ENCODE measurements at regions not wholly inside any gene's neighbourhood (a gene's known extent, or its start where the extent isn't known, plus 50 kb on each side); places are given as distances from the start of the nearest gene placed in this dataset.

- peak in 1 of 2 donors; percentile 32 for TF ChIP-seq POLR2AphosphoS5 (IDR thresholded peaks at IDR 0.05; ENCODE audit: insufficient read depth in 1 of 2, low read depth in 1 of 2)
- TF ChIP-seq POLR2A (IDR thresholded peaks at IDR 0.05), result no peak
- peaks cover 14% of the 10 kb centered on the region for H3K4me1 ChIP-seq
- H3K4me3 ChIP-seq, result no peak overlapping the region
- H3K9me3 ChIP-seq, result no peaks in the 10 kb centered on the region
- H3K27ac ChIP-seq, result peak overlapping the region; percentile 59
- H3K27me3 ChIP-seq, result no peaks in the 10 kb centered on the region
- no peak for DNase-seq (ENCODE audit: extremely low spot score in 2 of 2)
- intact Hi-C loops (cut with DNase I), result no loop called here
- no peaks in the 10 kb centered on the region for H3K36me3 ChIP-seq
Observed at GRCh38 chr3:72238010-72238691, 453.2 kb upstream of the PROK2 start.

DNA sequence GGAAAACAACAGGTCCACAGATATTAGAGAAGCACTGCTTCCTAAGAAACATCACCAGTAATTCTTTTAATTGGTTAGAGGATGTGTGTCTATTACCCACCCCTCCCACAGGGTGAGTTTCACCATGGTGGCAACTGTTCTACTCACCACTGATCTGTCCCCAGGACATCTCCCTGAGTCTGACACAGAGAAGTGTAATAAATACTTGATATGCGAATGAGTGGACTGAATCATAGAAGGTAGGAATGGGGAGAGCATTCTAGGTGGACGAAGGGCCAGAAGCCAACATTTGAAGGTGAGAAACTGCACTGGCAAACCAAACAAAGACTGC, 452.7 kb upstream of the PROK2 start:
- no peak for DNase-seq (ENCODE audit: extremely low spot score in 2 of 2)
- peaks cover 17% of the 10 kb centered on the region for H3K4me1 ChIP-seq
- H3K4me3 ChIP-seq, result no peak overlapping the region
- no peaks in the 10 kb centered on the region for H3K27me3 ChIP-seq
- intact Hi-C loops (cut with DNase I), result no loop called here
- no peaks in the 10 kb centered on the region for H3K9me3 ChIP-seq
- TF ChIP-seq CTCF (IDR thresholded peaks at IDR 0.05) (no peak), POLR2A (IDR thresholded peaks at IDR 0.05) (no peak), POLR2AphosphoS5 (IDR thresholded peaks at IDR 0.05; ENCODE audit: insufficient read depth in 1 of 2, low read depth in 1 of 2) (no peak)
- no peaks in the 10 kb centered on the region for H3K36me3 ChIP-seq
- H3K27ac ChIP-seq, result peak overlapping the region; percentile 59

DNA sequence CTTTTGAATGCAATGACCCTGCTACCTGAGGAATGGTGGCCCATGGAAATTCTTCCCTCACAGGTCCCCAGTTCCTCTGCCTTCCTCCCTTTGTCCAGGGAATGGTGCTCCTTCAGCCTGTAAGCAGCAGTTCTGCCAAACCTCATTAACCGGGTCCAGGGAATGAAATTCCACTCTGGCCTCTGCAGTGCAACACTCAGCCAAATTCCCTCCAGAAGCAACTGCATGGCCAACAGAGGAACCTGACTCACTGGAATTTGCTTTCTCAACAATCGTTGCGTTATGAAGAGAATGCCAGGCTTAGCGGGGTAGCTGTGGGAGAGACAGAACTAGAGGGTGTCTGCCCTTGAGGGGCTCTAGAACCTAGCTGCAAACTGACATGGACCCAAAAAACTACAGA, 449.4 kb upstream of the PROK2 start:
- Histone ChIP-seq H3K4me3 (no peak overlapping the region), H3K36me3 (no peaks in the 10 kb centered on the region), H3K9me3 (no peaks in the 10 kb centered on the region), H3K4me1 (peaks cover 41% of the 10 kb centered on the region), H3K27ac (no peak overlapping the region), H3K27me3 (no peaks in the 10 kb centered on the region)
- intact Hi-C loops (cut with DNase I), result no loop called here
- TF ChIP-seq CTCF (IDR thresholded peaks at IDR 0.05) (no peak), POLR2A (IDR thresholded peaks at IDR 0.05) (no peak), POLR2AphosphoS5 (IDR thresholded peaks at IDR 0.05; ENCODE audit: insufficient read depth in 1 of 2, low read depth in 1 of 2) (no peak)
- DNase-seq (ENCODE audit: extremely low spot score in 2 of 2), result no peak

- no peak overlapping the region for H3K27ac ChIP-seq
- no peaks in the 10 kb centered on the region for H3K36me3 ChIP-seq
- intact Hi-C loops (cut with DNase I), result no loop called here
- H3K4me3 ChIP-seq, result no peak overlapping the region
- DNase-seq (ENCODE audit: extremely low spot score in 2 of 2), result no peak
- H3K9me3 ChIP-seq, result no peaks in the 10 kb centered on the region
- TF ChIP-seq CTCF (IDR thresholded peaks at IDR 0.05) (no peak), POLR2A (IDR thresholded peaks at IDR 0.05) (no peak), POLR2AphosphoS5 (IDR thresholded peaks at IDR 0.05; ENCODE audit: insufficient read depth in 1 of 2, low read depth in 1 of 2) (no peak)
- H3K4me1 ChIP-seq, result peaks cover 41% of the 10 kb centered on the region
- no peaks in the 10 kb centered on the region for H3K27me3 ChIP-seq
Observed at GRCh38 chr3:72233571-72233970, 448.6 kb upstream of the PROK2 start.

GRCh38 chr3:72232777-72233176, 447.8 kb upstream of the PROK2 start:
- Histone ChIP-seq H3K4me1 (peaks cover 38% of the 10 kb centered on the region), H3K4me3 (no peak overlapping the region), H3K36me3 (no peaks in the 10 kb centered on the region), H3K9me3 (no peaks in the 10 kb centered on the region), H3K27me3 (no peaks in the 10 kb centered on the region), H3K27ac (no peak overlapping the region)
- DNase-seq (ENCODE audit: extremely low spot score in 2 of 2), result no peak
- intact Hi-C loops (cut with DNase I), result no loop called here
- TF ChIP-seq POLR2A (IDR thresholded peaks at IDR 0.05), result no peak
- no peak for TF ChIP-seq POLR2AphosphoS5 (IDR thresholded peaks at IDR 0.05; ENCODE audit: insufficient read depth in 1 of 2, low read depth in 1 of 2)
- no peak for TF ChIP-seq CTCF (IDR thresholded peaks at IDR 0.05)

All from vagina (tissue), 2 donors.